GM23338 (cell line): ENCODE measurements at regions not wholly inside any gene's neighbourhood (a gene's known extent, or its start where the extent isn't known, plus 50 kb on each side); places are given as distances from the start of the nearest gene placed in this dataset.

Experiments used
- ATAC-seq: fragments of 200-7000 bp; cut with Tn5 transposase; 3 replicates; pipeline ENCODE4 v1.9.1; 2020
- DNase-seq: peaks from one replicate; pipeline ENCODE4 v3.0.0-alpha.2; 2015; ENCODE audit warnings: low spot score
- H2AFZ ChIP-seq: fragments of 200-600 bp; sonication (generic); 2 replicates; pipeline ENCODE4 v1.8.0; 2016; ENCODE audit warnings: antibody characterized with exemption, mild to moderate bottlenecking, moderate library complexity
- H3F3A ChIP-seq: fragments of 200-600 bp; sonication (generic); replicated peaks from 2 replicates; pipeline ENCODE4 v1.8.0; 2017; ENCODE audit warnings: antibody characterized with exemption, mixed run types, low read depth
- H3K27ac ChIP-seq: fragments of 200-600 bp; sonication (generic); 2 replicates; pipeline ENCODE4 v1.6.1; 2016; ENCODE audit warnings: low read depth
- H3K27me3 ChIP-seq: fragments of 200-600 bp; sonication (generic); 2 replicates; pipeline ENCODE4 v1.8.0; 2016; ENCODE audit warnings: mild to moderate bottlenecking, mixed run types, moderate library complexity; ENCODE audit not compliant: insufficient read depth
- H3K36me3 ChIP-seq: fragments of 200-600 bp; sonication (generic); 2 replicates; pipeline ENCODE4 v1.8.0; 2016; ENCODE audit warnings: mild to moderate bottlenecking; ENCODE audit not compliant: insufficient read depth
- H3K4me1 ChIP-seq: fragments of 200-600 bp; sonication (generic); 2 replicates; pipeline ENCODE4 v1.8.0; 2016; ENCODE audit warnings: mild to moderate bottlenecking, moderate library complexity; ENCODE audit not compliant: insufficient read depth
- H3K4me2 ChIP-seq: fragments of 200-600 bp; sonication (generic); 2 replicates; pipeline ENCODE4 v1.7.1; 2017; ENCODE audit warnings: mixed run types
- H3K4me3 ChIP-seq: fragments of 200-600 bp; sonication (generic); 2 replicates; pipeline ENCODE4 v1.6.1; 2016; ENCODE audit warnings: mixed run types
- H3K79me2 ChIP-seq: fragments of 200-600 bp; sonication (generic); replicated peaks from 2 replicates; pipeline ENCODE4 v1.8.0; 2017; ENCODE audit warnings: mild to moderate bottlenecking; ENCODE audit not compliant: insufficient read depth
- H3K9me2 ChIP-seq: fragments of 200-600 bp; sonication (generic); 2 replicates; pipeline ENCODE4 v1.8.0; 2017; ENCODE audit not compliant: insufficient read depth
- H4K20me1 ChIP-seq: fragments of 200-600 bp; sonication (generic); replicated peaks from 2 replicates; pipeline ENCODE4 v1.8.0; 2017; ENCODE audit warnings: mild to moderate bottlenecking; ENCODE audit not compliant: insufficient read depth
- H3K27ac Mint-ChIP-seq: 2 replicates; pipeline ENCODE4 v1.8.0; 2020; ENCODE audit warnings: inconsistent platforms, mild to moderate bottlenecking, moderate library complexity, mixed read lengths
- H3K27me3 Mint-ChIP-seq: 3 replicates; pipeline ENCODE4 v1.8.0; 2022; ENCODE audit warnings: low read depth, mild to moderate bottlenecking, moderate library complexity, mixed read lengths, inconsistent platforms; ENCODE audit not compliant: insufficient read depth, poor library complexity
- H3K36me3 Mint-ChIP-seq: 3 replicates; pipeline ENCODE4 v1.8.0; 2021; ENCODE audit warnings: low read depth, mild to moderate bottlenecking, inconsistent platforms, moderate library complexity, mixed read lengths
- H3K4me1 Mint-ChIP-seq: 3 replicates; pipeline ENCODE4 v1.8.0; 2020; ENCODE audit warnings: mild to moderate bottlenecking, inconsistent platforms, mixed read lengths
- H3K4me3 Mint-ChIP-seq: 3 replicates; pipeline ENCODE4 v1.8.0; 2021; ENCODE audit warnings: moderate library complexity, mild to moderate bottlenecking, inconsistent platforms, mixed read lengths
- H3K9me3 Mint-ChIP-seq: 3 replicates; pipeline ENCODE4 v1.8.0; 2020; ENCODE audit warnings: moderate library complexity, mild to moderate bottlenecking, inconsistent platforms, mixed read lengths
- CREB1 ChIP-seq: fragments of 250-450 bp; sonication (Bioruptor Pico); IDR thresholded peaks from 2 replicates; pipeline ENCODE4 v1.5.0; 2020; ENCODE audit warnings: low read depth, mild to moderate bottlenecking, moderate library complexity
- ETS1 ChIP-seq: IDR thresholded peaks from 2 replicates; pipeline ENCODE4 v1.6.1; 2016; ENCODE audit warnings: antibody characterized with exemption
- EZH2 ChIP-seq: fragments of 200-600 bp; sonication (generic); IDR thresholded peaks from one replicate; pipeline ENCODE4 v1.8.0; 2017; ENCODE audit warnings: antibody characterized with exemption, mild to moderate bottlenecking, low read depth; ENCODE audit not compliant: unreplicated experiment
- JUNB ChIP-seq: IDR thresholded peaks from one replicate; pipeline ENCODE4 v1.6.1; 2016; ENCODE audit warnings: antibody characterized with exemption; ENCODE audit not compliant: unreplicated experiment
- NANOG ChIP-seq: IDR thresholded peaks from 2 replicates; pipeline ENCODE4 v1.6.1; 2016; ENCODE audit warnings: antibody characterized with exemption, borderline replicate concordance
- REST ChIP-seq: IDR thresholded peaks from one replicate; pipeline ENCODE4 v1.6.1; 2018; ENCODE audit warnings: antibody characterized with exemption; ENCODE audit not compliant: unreplicated experiment
- ZNF331 ChIP-seq: fragments of 250-450 bp; sonication (Bioruptor Pico); IDR thresholded peaks from 2 replicates; pipeline ENCODE4 v1.5.0; 2020; ENCODE audit warnings: low read depth, mild to moderate bottlenecking, moderate library complexity

DNA sequence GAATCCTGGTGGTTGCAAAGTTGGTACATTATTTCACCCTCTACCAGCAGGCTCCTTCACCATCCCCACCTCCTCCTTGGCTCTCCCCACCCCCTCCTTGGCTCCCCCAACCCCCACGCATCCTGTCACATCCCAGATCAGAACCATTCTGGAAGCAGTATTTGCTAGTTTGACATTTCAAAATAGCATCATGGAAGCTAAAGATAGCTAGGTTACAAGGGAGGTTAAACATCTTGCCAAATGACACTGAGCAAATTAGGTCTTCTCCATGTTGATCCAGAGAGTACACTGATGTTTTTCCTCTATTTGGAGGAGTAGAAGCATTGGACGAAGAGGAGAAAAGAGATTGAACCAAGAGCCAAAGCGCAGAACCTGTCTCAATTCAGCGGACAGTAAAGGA lies 158.9 kb upstream of the FGGY start:
- peaks cover 21% of the 10 kb centered on the region for H3K4me1 Mint-ChIP-seq
- H3K4me3 Mint-ChIP-seq = no peak overlapping the region
- ATAC-seq = no peak

GRCh38 chr1:59138402-59138801 lies 158.5 kb upstream of the FGGY start:
- Mint-ChIP-seq H3K4me1 (peaks cover 23% of the 10 kb centered on the region), H3K27ac (no peak overlapping the region), H3K36me3 (no peaks in the 10 kb centered on the region), H3K27me3 (no peaks in the 10 kb centered on the region), H3K9me3 (no peaks in the 10 kb centered on the region), H3K4me3 (no peak overlapping the region)
- no peaks in the 10 kb centered on the region for H4K20me1 ChIP-seq
- ATAC-seq = no peak
- DNase-seq = no peak
- TF ChIP-seq JUNB = no peak
- H3K4me2 ChIP-seq = no peak overlapping the region
- H2AFZ ChIP-seq = no peak overlapping the region; the same call in 1 of the 2 replicates
- no peaks in the 10 kb centered on the region for H3F3A ChIP-seq
- H3K27ac ChIP-seq = no peak overlapping the region
- H3K36me3 ChIP-seq = no peaks in the 10 kb centered on the region
- no peaks in the 10 kb centered on the region for H3K27me3 ChIP-seq
- H3K9me2 ChIP-seq = peaks cover 13% of the 10 kb centered on the region
- H3K4me3 ChIP-seq = no peak overlapping the region
- H3K79me2 ChIP-seq = no peaks in the 10 kb centered on the region
- peaks cover 20% of the 10 kb centered on the region for H3K4me1 ChIP-seq

More for the DNA sequence above, 158.9 kb upstream of the FGGY start:
- Histone ChIP-seq H3K27me3 (no peaks in the 10 kb centered on the region), H3K4me1 (peaks cover 16% of the 10 kb centered on the region), H3K4me3 (no peak overlapping the region), H3K27ac (no peak overlapping the region), H2AFZ (no peak overlapping the region; the same call in 1 of the 2 replicates), H3K9me2 (peaks cover 13% of the 10 kb centered on the region), H3K36me3 (no peaks in the 10 kb centered on the region), H4K20me1 (no peaks in the 10 kb centered on the region), H3K79me2 (no peaks in the 10 kb centered on the region), H3F3A (no peaks in the 10 kb centered on the region), H3K4me2 (no peak overlapping the region)
- TF ChIP-seq REST (no peak), EZH2 (no peak), ZNF331 (CRISPR knock-in tag) (no peak), JUNB (no peak), NANOG (no peak), CREB1 (no peak), ETS1 (no peak)
- no peak for DNase-seq
- H3K9me3 Mint-ChIP-seq = no peaks in the 10 kb centered on the region
- H3K27ac Mint-ChIP-seq = no peak overlapping the region
- H3K27me3 Mint-ChIP-seq = no peaks in the 10 kb centered on the region
- no peaks in the 10 kb centered on the region for H3K36me3 Mint-ChIP-seq
